ENCODE measurements at regions not wholly inside any gene's neighbourhood (a gene's known extent, or its start where the extent isn't known, plus 50 kb on each side); places are given as distances from the start of the nearest gene placed in this dataset.

DNA sequence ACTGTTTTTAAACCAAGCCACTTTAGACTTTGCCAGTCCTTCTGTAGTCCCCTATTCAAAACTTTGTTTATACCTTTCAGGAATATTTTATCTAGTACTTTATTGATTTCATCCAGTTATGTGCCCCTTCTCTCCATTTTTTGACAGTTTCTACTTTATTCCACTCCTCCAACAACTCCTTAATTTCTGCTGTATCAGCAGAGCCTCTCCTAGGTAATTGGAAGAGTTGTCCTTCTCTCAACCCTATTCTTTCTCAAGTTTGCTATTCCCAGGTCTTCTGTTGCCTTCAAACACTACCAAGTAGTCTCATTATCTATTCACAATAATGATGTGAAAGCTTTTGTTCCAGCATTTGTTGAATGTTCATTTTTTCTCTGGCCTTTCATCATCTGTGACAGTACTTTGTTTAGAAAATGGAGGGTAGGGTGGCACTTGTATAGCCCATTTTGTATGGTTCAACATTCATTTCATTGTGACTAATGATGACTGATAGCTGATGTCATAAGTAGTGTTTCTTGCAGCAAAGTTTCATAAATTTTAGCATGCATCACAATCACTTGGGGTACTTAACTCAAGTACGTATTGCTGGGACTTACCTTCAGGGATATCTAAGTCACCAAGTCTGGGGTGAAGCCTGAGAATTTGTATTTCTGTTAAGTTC lies 204.4 kb upstream of the DMRT1 start:
- no peak overlapping the region for H4K8ac ChIP-seq (ENCODE audit: low read depth in 2 of 2, low read length in 2 of 2)
- DNase-seq (peak; percentile 19), ATAC-seq (ENCODE audit: low read depth) (no peak)
- no peak overlapping the region for H2BK5ac ChIP-seq (ENCODE audit: low read depth, low read length, poor library complexity, severe bottlenecking)
- intact Hi-C loops (cut with micrococcal nuclease): no loop called here
- no peaks in the 10 kb centered on the region for H3K36me3 ChIP-seq (ENCODE audit: control insufficient read depth, insufficient read depth, low read length)
- H4K5ac ChIP-seq (ENCODE audit: low read depth, low read length): no peak overlapping the region
- no peaks in the 10 kb centered on the region for H3K27me3 ChIP-seq (ENCODE audit: control insufficient read depth, insufficient read depth, low read length)
- no peak overlapping the region for H2AK5ac ChIP-seq (ENCODE audit: low read depth, low read length)
- no peak overlapping the region for H3K27ac ChIP-seq (ENCODE audit: insufficient read depth, low read length)
- no peak overlapping the region for H3K9ac ChIP-seq (ENCODE audit: low read depth, low read length)
- no peaks in the 10 kb centered on the region for H3K79me1 ChIP-seq (ENCODE audit: low read depth in 1 of 2, low read length in 2 of 2)
- no peaks in the 10 kb centered on the region for H4K20me1 ChIP-seq (ENCODE audit: insufficient read depth, low read length)
- H3K9me3 ChIP-seq (ENCODE audit: control insufficient read depth, insufficient read depth, low read length): peaks cover 2% of the 10 kb centered on the region
- no peak overlapping the region for H3K14ac ChIP-seq (replicated peaks; ENCODE audit: low read depth, low read length)
- no peaks in the 10 kb centered on the region for H3K4me1 ChIP-seq (ENCODE audit: control insufficient read depth, insufficient read depth, low read length)
- H2BK20ac ChIP-seq (ENCODE audit: low read depth, low read length): no peak overlapping the region
- no peak overlapping the region for H3K23ac ChIP-seq (ENCODE audit: low read depth, low read length)
- dilution Hi-C loops (cut with HindIII; ENCODE audit: low sequenced_read_pairs, unreplicated experiment): no loop called here
- H2BK15ac ChIP-seq (ENCODE audit: low read depth, low read length): no peak overlapping the region
- no peak overlapping the region for H3K4ac ChIP-seq (ENCODE audit: low read depth, low read length)
- TF ChIP-seq RFX5 (IDR thresholded peaks at IDR 0.05; ENCODE audit: low read depth, low read length) (no peak), RCOR1 (IDR thresholded peaks at IDR 0.05; ENCODE audit: insufficient replicate concordance, low read length) (no peak), CHD1 (IDR thresholded peaks at IDR 0.05; ENCODE audit: low read depth, low read length) (no peak), MAFK (IDR thresholded peaks at IDR 0.05; ENCODE audit: low read depth, low read length) (peak; percentile 47), MXI1 (IDR thresholded peaks at IDR 0.05; ENCODE audit: borderline replicate concordance, low read depth, low read length) (no peak), CEBPB (IDR thresholded peaks at IDR 0.05; ENCODE audit: low read depth, low read length) (no peak)
- TF ChIP-seq, protein P1, sequence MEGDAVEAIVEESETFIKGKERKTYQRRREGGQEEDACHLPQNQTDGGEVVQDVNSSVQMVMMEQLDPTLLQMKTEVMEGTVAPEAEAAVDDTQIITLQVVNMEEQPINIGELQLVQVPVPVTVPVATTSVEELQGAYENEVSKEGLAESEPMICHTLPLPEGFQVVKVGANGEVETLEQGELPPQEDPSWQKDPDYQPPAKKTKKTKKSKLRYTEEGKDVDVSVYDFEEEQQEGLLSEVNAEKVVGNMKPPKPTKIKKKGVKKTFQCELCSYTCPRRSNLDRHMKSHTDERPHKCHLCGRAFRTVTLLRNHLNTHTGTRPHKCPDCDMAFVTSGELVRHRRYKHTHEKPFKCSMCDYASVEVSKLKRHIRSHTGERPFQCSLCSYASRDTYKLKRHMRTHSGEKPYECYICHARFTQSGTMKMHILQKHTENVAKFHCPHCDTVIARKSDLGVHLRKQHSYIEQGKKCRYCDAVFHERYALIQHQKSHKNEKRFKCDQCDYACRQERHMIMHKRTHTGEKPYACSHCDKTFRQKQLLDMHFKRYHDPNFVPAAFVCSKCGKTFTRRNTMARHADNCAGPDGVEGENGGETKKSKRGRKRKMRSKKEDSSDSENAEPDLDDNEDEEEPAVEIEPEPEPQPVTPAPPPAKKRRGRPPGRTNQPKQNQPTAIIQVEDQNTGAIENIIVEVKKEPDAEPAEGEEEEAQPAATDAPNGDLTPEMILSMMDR (conservative IDR thresholded peaks at IDR 0.05; ENCODE audit: low read depth, low read length): no peak
- H2AFZ ChIP-seq (replicated peaks; ENCODE audit: low read length, poor library complexity): no peak overlapping the region
- no peak overlapping the region for H3K18ac ChIP-seq (ENCODE audit: low read depth, low read length)
- no peaks in the 10 kb centered on the region for H3K9me1 ChIP-seq (ENCODE audit: insufficient read depth, low read length)
- no peak overlapping the region for H3K4me2 ChIP-seq (ENCODE audit: low read depth, low read length)
- ChIA-PET CTCF (interaction anchor here (0.6 kb wide), 1 partner anchor 47 kb away, joined by 3 read pairs; no protein-coding TSS in a partner anchor), POLR2A (ENCODE audit: unreplicated experiment) (no interaction called here)
- in situ Hi-C loops (cut with MboI; ENCODE audit: low sequenced_read_pairs): no loop called here
- no peak overlapping the region for H2AK9ac ChIP-seq (replicated peaks; ENCODE audit: low read depth, low read length, poor library complexity)
- H3K56ac ChIP-seq (ENCODE audit: extremely low read depth, insufficient read depth, low read length): no peak overlapping the region
- H3K4me3 ChIP-seq (ENCODE audit: insufficient read depth, low read depth, low read length): no peak overlapping the region
- no CpG with 5 or more reads among the region's 1 CpG for WGBS, 2 experiments (ENCODE audit: extremely low coverage in 2 of 2, insufficient read length in 1 of 2)
- no peak overlapping the region for H2BK120ac ChIP-seq (ENCODE audit: low read depth, low read length)
- no TSS peak for BruUV-seq (replicated peaks)
- no peak overlapping the region for H4K91ac ChIP-seq (ENCODE audit: insufficient read depth, low read depth, low read length)

Data from IMR-90 (cell line).